ENCODE measurements at regions not wholly inside any gene's neighbourhood (a gene's known extent, or its start where the extent isn't known, plus 50 kb on each side); places are given as distances from the start of the nearest gene placed in this dataset.

GRCh38 chr1:38570657-38570975 lies 289.0 kb downstream of the RRAGC start:
- ATAC-seq: no peak
- no peak for TF ChIP-seq CTCF (IDR thresholded peaks at IDR 0.05)
- ChIA-PET POLR2A (interaction anchor here (1.4 kb wide), 1 partner anchor 11 kb away, joined by 6 read pairs; no protein-coding TSS in a partner anchor), CTCF (interaction anchor here (1.0 to 1.1 kb wide), 3 partner anchors 12 to 37 kb away, joined by 3 to 4 read pairs (median 3); no protein-coding TSS in a partner anchor)
- Mint-ChIP-seq H3K4me1 (ENCODE audit: low read depth) (peaks cover 4% of the 10 kb centered on the region), H3K27ac (no peak overlapping the region), H3K9me3 (no peaks in the 10 kb centered on the region), H3K4me3 (no peak overlapping the region), H3K27me3 (peaks cover 21% of the 10 kb centered on the region), H3K36me3 (ENCODE audit: low read depth) (no peaks in the 10 kb centered on the region)
- no peak for DNase-seq
- intact Hi-C loops (cut with micrococcal nuclease): no loop called here

GRCh38 chr1:38569932-38570656 lies 289.5 kb downstream of the RRAGC start:
- Mint-ChIP-seq H3K4me3 (no peak overlapping the region), H3K27ac (no peak overlapping the region), H3K9me3 (no peaks in the 10 kb centered on the region), H3K4me1 (ENCODE audit: low read depth) (peaks cover 4% of the 10 kb centered on the region), H3K36me3 (ENCODE audit: low read depth) (no peaks in the 10 kb centered on the region), H3K27me3 (peaks cover 21% of the 10 kb centered on the region)
- intact Hi-C loops (cut with micrococcal nuclease): no loop called here
- POLR2A ChIA-PET: interaction anchor here (1.4 kb wide), 1 partner anchor 10 kb away, joined by 6 read pairs; no protein-coding TSS in a partner anchor
- CTCF ChIA-PET: interaction anchor here (1.0 kb wide), 2 partner anchors 12 to 16 kb away, joined by 3 to 4 read pairs; no protein-coding TSS in a partner anchor
- DNase-seq: no peak
- TF ChIP-seq CTCF (IDR thresholded peaks at IDR 0.05): no peak
- no peak for ATAC-seq

DNA sequence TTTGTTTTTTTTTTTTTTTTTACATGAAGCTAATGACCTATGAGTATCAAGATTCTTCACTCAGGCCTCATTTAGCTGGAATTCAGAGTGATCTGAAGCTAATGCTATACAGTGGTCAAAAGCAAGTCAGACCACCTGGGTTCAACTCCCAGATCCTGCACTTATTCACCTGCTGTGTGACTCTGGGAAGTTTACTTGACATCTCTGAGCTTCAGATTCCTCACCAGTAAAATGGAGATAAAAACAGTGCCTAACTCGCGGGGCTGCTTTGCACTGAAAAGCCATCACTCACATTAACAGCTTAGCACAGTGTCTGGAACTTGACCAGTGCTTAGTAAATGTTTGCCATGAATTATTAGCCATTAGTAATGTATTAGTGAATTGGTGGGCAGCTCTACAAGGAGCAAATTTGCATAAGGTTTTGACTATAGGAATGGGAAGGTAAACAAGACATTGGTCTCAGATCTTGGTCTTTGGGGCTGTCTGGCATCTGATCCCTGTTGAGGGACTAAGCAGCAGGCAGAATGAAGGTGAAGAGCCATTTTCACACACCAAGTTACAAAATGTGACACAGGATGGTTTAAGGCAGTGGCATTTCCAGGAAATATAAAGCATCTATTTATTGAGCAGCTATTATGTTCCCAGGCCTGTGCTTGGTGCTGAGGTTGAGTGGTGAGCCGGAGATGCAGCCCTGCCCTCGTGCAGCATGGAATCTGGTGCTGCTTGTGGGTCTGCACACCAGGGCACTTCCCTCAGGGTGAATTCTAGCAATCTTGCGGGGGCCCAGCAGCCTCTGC lies 291.3 kb downstream of the RRAGC start:
- ATAC-seq: no peak
- Mint-ChIP-seq H3K36me3 (ENCODE audit: low read depth) (no peaks in the 10 kb centered on the region), H3K27me3 (peaks cover 29% of the 10 kb centered on the region), H3K27ac (no peak overlapping the region), H3K9me3 (no peaks in the 10 kb centered on the region), H3K4me1 (ENCODE audit: low read depth) (peaks cover 17% of the 10 kb centered on the region), H3K4me3 (no peak overlapping the region)
- ChIA-PET CTCF (interaction anchor here (0.9 to 1.3 kb wide), 3 partner anchors 17 to 250 kb away, joined by 3 to 4 read pairs (median 4); no protein-coding TSS in a partner anchor), POLR2A (no interaction called here)
- no peak for TF ChIP-seq CTCF (IDR thresholded peaks at IDR 0.05)
- DNase-seq: no peak
- intact Hi-C loops (cut with micrococcal nuclease): no loop called here

DNA sequence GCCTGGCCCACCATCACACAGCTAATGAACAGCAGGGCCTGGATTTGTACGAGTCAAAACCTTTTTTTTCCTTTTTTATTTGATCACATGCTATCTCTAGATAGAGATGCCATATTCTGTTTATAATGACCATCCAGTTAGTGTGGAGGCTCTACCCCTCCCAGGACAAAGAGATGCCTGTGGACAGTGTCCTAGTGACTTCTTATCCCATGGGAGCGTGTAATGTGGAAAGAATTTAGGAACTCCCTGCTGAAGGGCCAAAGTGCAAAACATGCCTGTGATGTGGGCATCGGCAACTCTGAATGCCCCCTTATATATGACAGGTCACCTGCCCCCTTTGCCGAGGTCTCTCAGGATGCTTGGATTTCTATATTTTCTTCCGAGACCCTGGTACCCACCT lies 292.2 kb downstream of the RRAGC start:
- POLR2A ChIA-PET: no interaction called here
- ATAC-seq: no peak
- no peaks in the 10 kb centered on the region for H3K36me3 Mint-ChIP-seq (ENCODE audit: low read depth)
- TF ChIP-seq CTCF (IDR thresholded peaks at IDR 0.05): no peak
- intact Hi-C loops (cut with micrococcal nuclease): no loop called here
- DNase-seq: no peak
- H3K27ac Mint-ChIP-seq: no peak overlapping the region
- CTCF ChIA-PET: interaction anchor here (1.1 to 1.3 kb wide), 2 partner anchors 18 to 19 kb away, joined by 4 read pairs; no protein-coding TSS in a partner anchor
- no peak overlapping the region for H3K4me3 Mint-ChIP-seq
- H3K4me1 Mint-ChIP-seq (ENCODE audit: low read depth): peaks cover 22% of the 10 kb centered on the region
- H3K27me3 Mint-ChIP-seq: peaks cover 34% of the 10 kb centered on the region
- H3K9me3 Mint-ChIP-seq: no peaks in the 10 kb centered on the region

Measured in activated CD8-positive, alpha-beta T cell treated with anti-CD3 and anti-CD28 coated beads for 36 hours (primary cell).